ENCODE measurements at regions not wholly inside any gene's neighbourhood (a gene's known extent, or its start where the extent isn't known, plus 50 kb on each side); places are given as distances from the start of the nearest gene placed in this dataset.

DNA sequence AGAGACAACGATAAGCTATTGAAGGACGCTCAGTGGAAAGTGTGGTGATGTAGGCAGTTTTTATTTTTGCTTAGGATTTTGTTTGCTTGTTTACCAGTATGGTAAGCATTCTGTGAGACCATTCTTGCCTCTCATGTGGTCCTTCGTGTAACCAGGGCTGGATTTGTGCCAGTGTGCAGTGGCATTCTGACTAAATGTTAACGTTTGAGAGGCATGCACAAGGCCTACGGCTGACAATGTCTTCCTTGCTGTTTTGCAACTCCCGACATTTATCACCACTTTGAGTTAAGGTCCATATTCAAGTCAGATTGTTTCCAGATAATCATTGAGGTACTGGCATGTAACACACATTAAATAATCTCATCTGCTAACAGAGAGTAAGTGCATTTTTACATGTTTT is 102.3 kb upstream of the BCAT1 start:
- TF ChIP-seq CTCF (IDR thresholded peaks at IDR 0.05): no peak
- no peak for TF ChIP-seq EZH2phosphoT487 (IDR thresholded peaks at IDR 0.05)
